ENCODE measurements at regions not wholly inside any gene's neighbourhood (a gene's known extent, or its start where the extent isn't known, plus 50 kb on each side); places are given as distances from the start of the nearest gene placed in this dataset.

DNA sequence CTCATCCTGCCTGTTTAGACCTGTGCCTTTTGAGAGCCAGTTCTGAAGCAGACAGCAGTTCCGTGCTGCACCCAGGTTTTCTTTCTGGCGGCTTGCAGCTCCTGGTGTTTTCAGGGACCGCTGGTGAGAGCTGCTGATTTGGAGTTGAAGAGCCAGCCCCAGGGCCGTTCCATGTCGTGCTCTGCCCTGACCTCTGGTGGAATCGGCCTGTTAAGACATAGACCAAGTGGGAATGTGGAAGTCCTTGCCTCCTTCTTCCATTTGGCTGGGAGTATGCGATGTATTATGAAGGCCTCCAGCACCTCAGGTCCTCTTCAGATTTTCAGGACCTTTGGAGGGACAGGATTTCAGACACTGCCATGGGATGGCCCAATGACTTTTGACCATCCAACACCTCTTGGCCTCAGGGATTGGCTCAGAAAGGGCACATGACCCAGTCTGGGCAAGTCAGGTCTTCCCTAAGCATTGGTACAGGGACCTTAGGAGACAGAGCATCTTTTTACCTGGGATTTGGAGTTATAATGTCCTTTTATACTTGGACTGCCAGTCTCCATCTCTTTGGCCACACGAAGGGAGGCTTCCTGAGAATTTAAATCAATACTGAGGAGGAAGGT is 136.1 kb upstream of the CLINT1 start:
- Histone ChIP-seq H3K9me3 (ENCODE audit: control insufficient read depth, low read length) (no peaks in the 10 kb centered on the region), H3K36me3 (ENCODE audit: control insufficient read depth, insufficient read depth, low read length) (no peaks in the 10 kb centered on the region), H3K9ac (ENCODE audit: extremely low read depth, low read length, poor library complexity, severe bottlenecking) (no peak overlapping the region), H3K27ac (ENCODE audit: low read depth, low read length) (no peak overlapping the region), H3K27me3 (ENCODE audit: control insufficient read depth, insufficient read depth, low read length, poor library complexity, severe bottlenecking) (no peaks in the 10 kb centered on the region), H3K4me1 (ENCODE audit: control insufficient read depth, insufficient read depth, low read length) (no peaks in the 10 kb centered on the region), H3K4me3 (ENCODE audit: low read length) (no peak overlapping the region)
- peak; percentile 96 for DNase-seq
- Mint-ChIP-seq H3K27me3 (ENCODE audit: insufficient read depth) (no peaks in the 10 kb centered on the region), H3K9me3 (no peaks in the 10 kb centered on the region), H3K36me3 (ENCODE audit: low read depth) (no peaks in the 10 kb centered on the region), H3K4me3 (no peak overlapping the region), H3K4me1 (peaks cover 7% of the 10 kb centered on the region), H3K27ac (no peak overlapping the region)
- TF ChIP-seq, protein P1, sequence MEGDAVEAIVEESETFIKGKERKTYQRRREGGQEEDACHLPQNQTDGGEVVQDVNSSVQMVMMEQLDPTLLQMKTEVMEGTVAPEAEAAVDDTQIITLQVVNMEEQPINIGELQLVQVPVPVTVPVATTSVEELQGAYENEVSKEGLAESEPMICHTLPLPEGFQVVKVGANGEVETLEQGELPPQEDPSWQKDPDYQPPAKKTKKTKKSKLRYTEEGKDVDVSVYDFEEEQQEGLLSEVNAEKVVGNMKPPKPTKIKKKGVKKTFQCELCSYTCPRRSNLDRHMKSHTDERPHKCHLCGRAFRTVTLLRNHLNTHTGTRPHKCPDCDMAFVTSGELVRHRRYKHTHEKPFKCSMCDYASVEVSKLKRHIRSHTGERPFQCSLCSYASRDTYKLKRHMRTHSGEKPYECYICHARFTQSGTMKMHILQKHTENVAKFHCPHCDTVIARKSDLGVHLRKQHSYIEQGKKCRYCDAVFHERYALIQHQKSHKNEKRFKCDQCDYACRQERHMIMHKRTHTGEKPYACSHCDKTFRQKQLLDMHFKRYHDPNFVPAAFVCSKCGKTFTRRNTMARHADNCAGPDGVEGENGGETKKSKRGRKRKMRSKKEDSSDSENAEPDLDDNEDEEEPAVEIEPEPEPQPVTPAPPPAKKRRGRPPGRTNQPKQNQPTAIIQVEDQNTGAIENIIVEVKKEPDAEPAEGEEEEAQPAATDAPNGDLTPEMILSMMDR (conservative IDR thresholded peaks at IDR 0.05), result peak; percentile 87
- WGBS, 2 experiments (ENCODE audit: insufficient coverage in 1 of 2, insufficient read length in 1 of 2), result 30 to 50% methylated on average over 2 to 8 of the region's 8 CpGs

DNA sequence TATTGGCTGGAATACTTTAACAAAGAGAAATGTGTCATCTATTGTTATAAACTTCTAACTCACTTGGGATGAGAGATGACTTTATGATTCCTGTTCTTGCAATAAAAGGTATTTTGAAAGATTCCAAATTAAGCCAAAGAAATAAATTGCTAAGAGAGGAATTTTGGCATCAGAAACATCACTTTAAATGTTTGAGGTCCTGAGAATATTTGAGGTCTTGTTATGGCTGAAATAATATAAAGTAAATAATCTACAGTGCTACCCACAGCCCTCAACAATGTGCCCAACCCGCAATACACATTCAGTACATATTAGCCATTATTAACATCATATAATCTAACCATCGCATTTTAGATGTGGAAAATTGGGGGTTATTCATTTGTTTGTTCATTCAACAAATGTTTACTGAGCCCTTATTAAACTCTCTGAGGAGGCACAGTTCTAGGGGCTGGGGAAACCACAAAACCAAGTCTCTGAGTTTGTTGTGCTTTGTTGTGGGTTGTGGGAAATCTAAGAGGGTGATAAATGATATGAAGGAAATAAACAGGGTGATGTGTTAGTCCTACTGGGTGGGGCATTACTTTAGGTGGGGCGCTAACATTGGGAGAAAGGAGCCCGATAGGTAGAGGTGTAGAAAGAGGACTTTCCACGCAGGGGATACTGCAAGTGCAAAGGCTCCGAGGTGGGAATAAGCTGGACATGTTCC is 135.2 kb upstream of the CLINT1 start:
- TF ChIP-seq, protein P1 (conservative IDR thresholded peaks at IDR 0.05), result no peak
- Histone ChIP-seq H3K9ac (ENCODE audit: extremely low read depth, low read length, poor library complexity, severe bottlenecking) (no peak overlapping the region), H3K9me3 (ENCODE audit: control insufficient read depth, low read length) (no peaks in the 10 kb centered on the region), H3K27me3 (ENCODE audit: control insufficient read depth, insufficient read depth, low read length, poor library complexity, severe bottlenecking) (no peaks in the 10 kb centered on the region), H3K36me3 (ENCODE audit: control insufficient read depth, insufficient read depth, low read length) (no peaks in the 10 kb centered on the region), H3K4me3 (ENCODE audit: low read length) (no peak overlapping the region), H3K4me1 (ENCODE audit: control insufficient read depth, insufficient read depth, low read length) (no peaks in the 10 kb centered on the region), H3K27ac (ENCODE audit: low read depth, low read length) (no peak overlapping the region)
- WGBS, 2 experiments (ENCODE audit: insufficient coverage in 1 of 2, insufficient read length in 1 of 2), result 89 to 94% methylated on average over 4 to 5 of the region's 6 CpGs
- DNase-seq, result no peak
- Mint-ChIP-seq H3K4me3 (no peak overlapping the region), H3K27ac (no peak overlapping the region), H3K36me3 (ENCODE audit: low read depth) (no peaks in the 10 kb centered on the region), H3K27me3 (ENCODE audit: insufficient read depth) (no peaks in the 10 kb centered on the region), H3K4me1 (peaks cover 7% of the 10 kb centered on the region), H3K9me3 (no peaks in the 10 kb centered on the region)

DNA sequence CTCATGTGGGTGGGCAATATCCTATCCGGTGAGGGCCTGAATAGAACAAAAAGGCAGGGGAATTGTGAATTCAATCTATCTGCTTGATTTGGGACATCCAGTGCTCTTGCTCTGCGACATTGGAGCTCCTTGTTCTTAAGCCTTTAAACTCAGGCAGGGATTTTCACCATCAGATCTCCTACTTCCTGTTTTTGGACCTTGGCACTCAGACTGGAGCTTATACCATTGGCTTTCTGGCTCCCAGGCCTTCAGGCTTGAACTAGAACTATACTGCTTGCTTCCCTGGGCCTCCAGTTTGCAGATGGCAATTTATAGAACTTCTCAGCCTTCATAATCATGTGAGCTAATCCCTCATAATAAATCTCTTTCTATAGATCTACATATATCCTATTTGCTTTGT is 134.3 kb upstream of the CLINT1 start:
- Mint-ChIP-seq H3K36me3 (ENCODE audit: low read depth) (no peaks in the 10 kb centered on the region), H3K27me3 (ENCODE audit: insufficient read depth) (no peaks in the 10 kb centered on the region), H3K4me1 (peaks cover 7% of the 10 kb centered on the region), H3K27ac (no peak overlapping the region), H3K4me3 (no peak overlapping the region), H3K9me3 (no peaks in the 10 kb centered on the region)
- TF ChIP-seq, protein P1 (conservative IDR thresholded peaks at IDR 0.05), result no peak
- Histone ChIP-seq H3K9ac (ENCODE audit: extremely low read depth, low read length, poor library complexity, severe bottlenecking) (no peak overlapping the region), H3K27me3 (ENCODE audit: control insufficient read depth, insufficient read depth, low read length, poor library complexity, severe bottlenecking) (no peaks in the 10 kb centered on the region), H3K9me3 (ENCODE audit: control insufficient read depth, low read length) (no peaks in the 10 kb centered on the region), H3K36me3 (ENCODE audit: control insufficient read depth, insufficient read depth, low read length) (no peaks in the 10 kb centered on the region), H3K27ac (ENCODE audit: low read depth, low read length) (no peak overlapping the region), H3K4me1 (ENCODE audit: control insufficient read depth, insufficient read depth, low read length) (no peaks in the 10 kb centered on the region), H3K4me3 (ENCODE audit: low read length) (no peak overlapping the region)
- DNase-seq, result no peak
- WGBS, 2 experiments (ENCODE audit: insufficient coverage in 1 of 2, insufficient read length in 1 of 2), result 87 to 92% methylated on average over 2 of the region's 2 CpGs

Measured in endodermal cell (in vitro differentiated cells).